H9 (cell line): ENCODE measurements at regions not wholly inside any gene's neighbourhood (a gene's known extent, or its start where the extent isn't known, plus 50 kb on each side); places are given as distances from the start of the nearest gene placed in this dataset.

Source experiments
- DNase-seq: peaks from one replicate; pipeline ENCODE4 v3.0.0-alpha.2; 2017
- H2AFZ ChIP-seq: one replicate; pipeline ENCODE4 v1.6.1; 2013; ENCODE audit warnings: mild to moderate bottlenecking, low read length, control low read depth, moderate library complexity
- H2AK5ac ChIP-seq: 2 replicates; pipeline ENCODE4 v1.6.1; 2013; ENCODE audit warnings: low read length, control low read depth, mixed read lengths; ENCODE audit not compliant: insufficient read length
- H2BK120ac ChIP-seq: one replicate; pipeline ENCODE4 v1.6.1; 2013; ENCODE audit warnings: low read depth, mild to moderate bottlenecking, low read length, control low read depth, inconsistent platforms; ENCODE audit not compliant: poor library complexity, severe bottlenecking
- H2BK12ac ChIP-seq: 2 replicates; pipeline ENCODE4 v1.6.1; 2013; ENCODE audit warnings: low read length, control low read depth, mixed read lengths, low read depth; ENCODE audit not compliant: insufficient read length
- H2BK15ac ChIP-seq: 2 replicates; pipeline ENCODE4 v1.6.1; 2013; ENCODE audit warnings: low read depth, low read length, control low read depth
- H2BK20ac ChIP-seq: one replicate; pipeline ENCODE4 v1.6.1; 2013; ENCODE audit warnings: low read depth, mild to moderate bottlenecking, low read length, control low read depth, inconsistent platforms; ENCODE audit not compliant: poor library complexity, severe bottlenecking
- H2BK5ac ChIP-seq: 2 replicates; pipeline ENCODE4 v1.6.1; 2013; ENCODE audit warnings: low read length, control low read depth, mixed read lengths; ENCODE audit not compliant: insufficient read length
- H3K14ac ChIP-seq: 2 replicates; pipeline ENCODE4 v1.6.1; 2013; ENCODE audit warnings: low read length, control low read depth; ENCODE audit not compliant: insufficient read depth
- H3K18ac ChIP-seq: 2 replicates; pipeline ENCODE4 v1.6.1; 2013; ENCODE audit warnings: low read depth, mild to moderate bottlenecking, mixed read lengths, low read length, control low read depth; ENCODE audit not compliant: insufficient read length
- H3K23ac ChIP-seq: 2 replicates; pipeline ENCODE4 v1.6.1; 2013; ENCODE audit warnings: low read length, control low read depth, mixed read lengths, low read depth; ENCODE audit not compliant: insufficient read length
- H3K23me2 ChIP-seq: 2 replicates; pipeline ENCODE4 v1.6.1; 2013; ENCODE audit warnings: low read depth, mild to moderate bottlenecking, mixed read lengths, low read length, control low read depth; ENCODE audit not compliant: insufficient read length, poor library complexity, severe bottlenecking
- H3K27ac ChIP-seq: 2 replicates; pipeline ENCODE4 v1.5.1; 2013; ENCODE audit warnings: low read length, control low read depth, mixed read lengths, low read depth; ENCODE audit not compliant: insufficient read length
- H3K27me3 ChIP-seq: 2 replicates; pipeline ENCODE4 v1.6.1; 2013; ENCODE audit warnings: low read length, control low read depth, inconsistent platforms; ENCODE audit not compliant: insufficient read depth
- H3K4ac ChIP-seq: 2 replicates; pipeline ENCODE4 v1.6.1; 2013; ENCODE audit warnings: low read depth, mild to moderate bottlenecking, control low read depth, inconsistent platforms, low read length, moderate library complexity
- H3K4me1 ChIP-seq: 2 replicates; pipeline ENCODE4 v1.6.1; 2013; ENCODE audit warnings: low read length, control low read depth, inconsistent platforms; ENCODE audit not compliant: insufficient read depth
- H3K4me2 ChIP-seq: 2 replicates; pipeline ENCODE4 v1.6.1; 2013; ENCODE audit warnings: low read length, control low read depth, mixed read lengths; ENCODE audit not compliant: insufficient read length, insufficient read depth
- H3K56ac ChIP-seq: 2 replicates; pipeline ENCODE4 v1.6.1; 2013; ENCODE audit warnings: low read depth, mild to moderate bottlenecking, mixed read lengths, low read length, control low read depth; ENCODE audit not compliant: insufficient read length
- H3K79me1 ChIP-seq: 2 replicates; pipeline ENCODE4 v1.6.1; 2013; ENCODE audit warnings: low read depth, mild to moderate bottlenecking, moderate library complexity, low read length, control low read depth, inconsistent platforms; ENCODE audit not compliant: insufficient read depth, poor library complexity, severe bottlenecking
- H3K79me2 ChIP-seq: 2 replicates; pipeline ENCODE4 v1.6.1; 2013; ENCODE audit warnings: low read length, control low read depth, inconsistent platforms; ENCODE audit not compliant: insufficient read depth
- H3K9ac ChIP-seq: 2 replicates; pipeline ENCODE4 v1.6.1; 2013; ENCODE audit warnings: low read length, control low read depth, mixed read lengths; ENCODE audit not compliant: insufficient read length; ENCODE audit errors: extremely low read depth
- H3K9me3 ChIP-seq: one replicate; pipeline ENCODE4 v1.6.1; 2013; ENCODE audit warnings: low read depth, low read length, inconsistent platforms; ENCODE audit not compliant: control insufficient read depth
- H3T11ph ChIP-seq: one replicate; pipeline ENCODE4 v1.6.1; 2013; ENCODE audit warnings: mild to moderate bottlenecking, low read length, control low read depth, inconsistent platforms
- H4K20me1 ChIP-seq: one replicate; pipeline ENCODE4 v1.6.1; 2013; ENCODE audit not compliant: control insufficient read depth, insufficient read length, insufficient read depth
- H4K5ac ChIP-seq: 2 replicates; pipeline ENCODE4 v1.6.1; 2013; ENCODE audit warnings: low read depth, mild to moderate bottlenecking, mixed read lengths, low read length, control low read depth; ENCODE audit not compliant: insufficient read length
- H4K8ac ChIP-seq: replicated peaks from 2 replicates; pipeline ENCODE4 v1.6.1; 2013; ENCODE audit warnings: low read length, control low read depth, mixed read lengths, low read depth; ENCODE audit not compliant: insufficient read length
- H4K91ac ChIP-seq: 2 replicates; pipeline ENCODE4 v1.6.1; 2013; ENCODE audit warnings: low read depth, mild to moderate bottlenecking, moderate library complexity, mixed read lengths, low read length, control low read depth; ENCODE audit not compliant: insufficient read length
- H3K27ac Mint-ChIP-seq, 3 experiments: 2 replicates in 2 of 3; 3 replicates in 1 of 3; pipeline ENCODE4 v1.8.0; 2020 to 2021; ENCODE audit warnings: mixed read lengths in 3 of 3, mild to moderate bottlenecking in 1 of 3, moderate library complexity in 1 of 3
- H3K27me3 Mint-ChIP-seq: 2 replicates; pipeline ENCODE4 v1.8.0; 2021; ENCODE audit warnings: low read depth, mild to moderate bottlenecking, moderate library complexity, mixed read lengths
- H3K36me3 Mint-ChIP-seq, 3 experiments: 2 replicates in 2 of 3; 3 replicates in 1 of 3; pipeline ENCODE4 v1.8.0; 2020 to 2021; ENCODE audit warnings: low read depth in 3 of 3, mixed read lengths in 3 of 3; ENCODE audit not compliant: insufficient read depth in 1 of 3
- H3K4me1 Mint-ChIP-seq, 2 experiments: 2 replicates each; pipeline ENCODE4 v1.8.0; 2020; ENCODE audit warnings: mixed read lengths in 2 of 2
- H3K4me3 Mint-ChIP-seq, 2 experiments: 2 replicates in 1 of 2; 3 replicates in 1 of 2; pipeline ENCODE4 v1.8.0; 2020 to 2021; ENCODE audit warnings: mild to moderate bottlenecking in 2 of 2, mixed read lengths in 2 of 2, moderate library complexity in 1 of 2
- H3K9me3 Mint-ChIP-seq, 2 experiments: 2 replicates in 1 of 2; 3 replicates in 1 of 2; pipeline ENCODE4 v1.8.0; 2020; ENCODE audit warnings: mild to moderate bottlenecking in 2 of 2, mixed read lengths in 2 of 2, moderate library complexity in 1 of 2
- CTCF ChIP-seq: fragments of 200-600 bp; sonication (generic); conservative IDR thresholded peaks from 3 replicates; pipeline ENCODE4 v1.8.0; 2021; ENCODE audit warnings: antibody characterized with exemption, mild to moderate bottlenecking
- WGBS: extraction: QIAGEN DNeasy Blood & Tissue Kit; methylation state at CpG from one replicate; pipeline ENCODE4 v1.1.7; 2013; ENCODE audit warnings: missing lambda C conversion rate, low lambda C conversion rate, mixed read lengths; ENCODE audit not compliant: insufficient read length; ENCODE audit errors: extremely low coverage; 5-methylcytosine and 5-hydroxymethylcytosine counted together

- Histone ChIP-seq H3K18ac (no peak overlapping the region), H2AFZ (no peak overlapping the region), H3K27ac (no peak overlapping the region), H3K4ac (no peak overlapping the region), H3K4me2 (no peak overlapping the region), H3K56ac (no peak overlapping the region), H3K14ac (no peak overlapping the region), H3T11ph (no peak overlapping the region), H4K91ac (no peak overlapping the region), H2BK120ac (no peak overlapping the region), H3K9me3 (no peaks in the 10 kb centered on the region), H4K20me1 (no peaks in the 10 kb centered on the region), H3K23ac (no peak overlapping the region), H2BK5ac (no peak overlapping the region), H2BK12ac (no peak overlapping the region), H3K23me2 (no peaks in the 10 kb centered on the region), H3K79me2 (no peaks in the 10 kb centered on the region), H4K5ac (no peak overlapping the region), H3K79me1 (no peaks in the 10 kb centered on the region), H3K9ac (no peak overlapping the region), H4K8ac (no peak overlapping the region), H2AK5ac (no peak overlapping the region), H2BK15ac (no peak overlapping the region), H3K27me3 (no peaks in the 10 kb centered on the region), H2BK20ac (no peak overlapping the region), H3K4me1 (no peaks in the 10 kb centered on the region)
- Mint-ChIP-seq H3K27me3 (no peaks in the 10 kb centered on the region), H3K4me1 (no peaks in the 10 kb centered on the region), H3K36me3 (peaks cover 0 to 4% (median 0%) of the 10 kb centered on the region in 3 experiments; a peak in 2 of 7 replicates), H3K9me3 (peaks cover 6% of the 10 kb centered on the region in 2 experiments; a peak in 4 of 5 replicates), H3K27ac (no peak overlapping the region), H3K4me3 (no peak overlapping the region)
- no peak for DNase-seq
- no CpG with 5 or more reads among the region's 1 CpG for WGBS
- no peak for TF ChIP-seq CTCF
Measured at GRCh38 chr2:183594150-183594549, 469.9 kb downstream of the NUP35 start.
